PC-9 (cell line): ENCODE measurements at regions not wholly inside any gene's neighbourhood (a gene's known extent, or its start where the extent isn't known, plus 50 kb on each side); places are given as distances from the start of the nearest gene placed in this dataset.
"Not testable (repeated sequence)": the region's sequence is repeated elsewhere in the genome, so short reads cannot be mapped to it uniquely, and the experiment has no call there.

ENCODE experiments used
- BruUV-seq: library from RNA; stranded (reverse); fragments of 400-500 nt; replicated peaks from 2 replicates; lab custom pipeline; 2021; lab: Mats Ljungman, UMichigan
- CTCF ChIA-PET: fragments of 300-600 bp; sonication (Branson Sonifier 250); formaldehyde crosslinking; loops from one replicate; lab custom pipeline; 2022; ENCODE audit warnings: antibody characterized with exemption; lab: Charles Lee
- POLR2A ChIA-PET: fragments of 300-600 bp; sonication (Branson Sonifier 250); formaldehyde crosslinking; loops from one replicate; lab custom pipeline; 2022; ENCODE audit warnings: antibody characterized with exemption; ENCODE audit not compliant: unreplicated experiment; lab: Charles Lee
- DNase-seq, 2 experiments: peaks; one replicate each; pipeline versions ENCODE4 v3.0.0 to v3.0.0-alpha.2; 2015 to 2022; ENCODE audit warnings: mixed read lengths in 1 of 2
- H2AFZ ChIP-seq: fragments of 200-600 bp; sonication (generic); 2 replicates; pipeline ENCODE4 v1.8.1; 2017; ENCODE audit warnings: antibody characterized with exemption
- H3F3A ChIP-seq: fragments of 200-600 bp; sonication (generic); 2 replicates; pipeline ENCODE4 v1.8.1; 2017; ENCODE audit warnings: antibody characterized with exemption, mild to moderate bottlenecking, low read depth; ENCODE audit not compliant: insufficient read depth
- H3K27ac ChIP-seq: fragments of 200-600 bp; sonication (generic); 2 replicates; pipeline ENCODE4 v1.6.1; 2016; ENCODE audit warnings: mixed run types
- H3K27me3 ChIP-seq: fragments of 200-600 bp; sonication (generic); 2 replicates; pipeline ENCODE4 v1.6.1; 2016; ENCODE audit warnings: low read depth, mixed run types; ENCODE audit not compliant: insufficient read depth
- H3K36me3 ChIP-seq: fragments of 200-600 bp; sonication (generic); 2 replicates; pipeline ENCODE4 v1.6.1; 2016; ENCODE audit warnings: low read depth, mixed run types
- H3K4me1 ChIP-seq: fragments of 200-600 bp; sonication (generic); replicated peaks from 2 replicates; pipeline ENCODE4 v1.6.1; 2016; ENCODE audit warnings: mixed run types; ENCODE audit not compliant: insufficient read depth
- H3K4me2 ChIP-seq: fragments of 200-600 bp; sonication (generic); 2 replicates; pipeline ENCODE4 v1.6.1; 2017; ENCODE audit warnings: mixed run types
- H3K4me3 ChIP-seq: fragments of 200-600 bp; sonication (generic); 2 replicates; pipeline ENCODE4 v1.6.1; 2016; ENCODE audit warnings: mixed run types
- H3K79me2 ChIP-seq: fragments of 200-600 bp; sonication (generic); 2 replicates; pipeline ENCODE4 v1.6.1; 2017; ENCODE audit warnings: low read depth, mixed run types
- H3K9me2 ChIP-seq: fragments of 200-600 bp; sonication (generic); 2 replicates; pipeline ENCODE4 v1.8.1; 2017; ENCODE audit warnings: mild to moderate bottlenecking; ENCODE audit not compliant: insufficient read depth
- H3K9me3 ChIP-seq: fragments of 200-600 bp; sonication (generic); 2 replicates; pipeline ENCODE4 v1.8.1; 2016; ENCODE audit warnings: low read depth; ENCODE audit not compliant: insufficient read depth
- H4K20me1 ChIP-seq: fragments of 200-600 bp; sonication (generic); 2 replicates; pipeline ENCODE4 v1.8.1; 2017; ENCODE audit not compliant: insufficient read depth
- EZH2 ChIP-seq: fragments of 200-600 bp; sonication (generic); IDR thresholded peaks from 2 replicates; pipeline ENCODE4 v1.8.0; 2017; ENCODE audit warnings: antibody characterized with exemption, low read depth
- intact Hi-C: fragments of 100-400 bp; cut with micrococcal nuclease; formaldehyde crosslinking; loops from one replicate; pipeline ENCODE4 v1.10.0; 2022; ENCODE audit not compliant: unreplicated experiment
- TF ChIP-seq, protein P1 (sequence below): fragments of 200-600 bp; sonication (generic); conservative IDR thresholded peaks from 2 replicates; pipeline ENCODE4 v1.6.1; 2017; ENCODE audit warnings: mixed run types, antibody characterized with exemption, mild to moderate bottlenecking, moderate library complexity

DNA sequence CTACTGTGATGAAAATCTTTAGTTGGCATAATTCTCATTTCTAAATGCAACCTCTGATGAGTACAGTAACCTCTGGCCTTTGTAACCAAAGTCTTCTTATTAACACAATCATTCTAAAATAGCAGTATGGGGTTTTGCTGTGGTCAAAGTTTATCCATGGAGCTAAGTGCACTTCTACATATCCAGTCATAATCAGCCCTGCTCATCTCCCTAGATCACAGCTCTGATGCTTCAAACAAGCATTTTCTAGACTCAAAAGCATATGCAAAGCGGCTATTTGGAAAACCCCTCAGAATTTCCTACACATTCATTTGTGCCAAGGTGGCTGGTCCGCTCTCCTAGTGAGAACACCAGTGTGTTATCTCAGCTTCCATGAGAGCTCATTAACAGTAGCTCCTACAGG, 418.6 kb downstream of the MRPL39 start:
- H2AFZ ChIP-seq = no peak overlapping the region
- H4K20me1 ChIP-seq = no peaks in the 10 kb centered on the region
- no peaks in the 10 kb centered on the region for H3K9me2 ChIP-seq
- CTCF ChIA-PET = no interaction called here
- TF ChIP-seq, protein P1, sequence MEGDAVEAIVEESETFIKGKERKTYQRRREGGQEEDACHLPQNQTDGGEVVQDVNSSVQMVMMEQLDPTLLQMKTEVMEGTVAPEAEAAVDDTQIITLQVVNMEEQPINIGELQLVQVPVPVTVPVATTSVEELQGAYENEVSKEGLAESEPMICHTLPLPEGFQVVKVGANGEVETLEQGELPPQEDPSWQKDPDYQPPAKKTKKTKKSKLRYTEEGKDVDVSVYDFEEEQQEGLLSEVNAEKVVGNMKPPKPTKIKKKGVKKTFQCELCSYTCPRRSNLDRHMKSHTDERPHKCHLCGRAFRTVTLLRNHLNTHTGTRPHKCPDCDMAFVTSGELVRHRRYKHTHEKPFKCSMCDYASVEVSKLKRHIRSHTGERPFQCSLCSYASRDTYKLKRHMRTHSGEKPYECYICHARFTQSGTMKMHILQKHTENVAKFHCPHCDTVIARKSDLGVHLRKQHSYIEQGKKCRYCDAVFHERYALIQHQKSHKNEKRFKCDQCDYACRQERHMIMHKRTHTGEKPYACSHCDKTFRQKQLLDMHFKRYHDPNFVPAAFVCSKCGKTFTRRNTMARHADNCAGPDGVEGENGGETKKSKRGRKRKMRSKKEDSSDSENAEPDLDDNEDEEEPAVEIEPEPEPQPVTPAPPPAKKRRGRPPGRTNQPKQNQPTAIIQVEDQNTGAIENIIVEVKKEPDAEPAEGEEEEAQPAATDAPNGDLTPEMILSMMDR = no peak
- TF ChIP-seq EZH2 = no peak
- BruUV-seq = no TSS peak
- no peak overlapping the region for H3K27ac ChIP-seq
- POLR2A ChIA-PET = no interaction called here
- no peaks in the 10 kb centered on the region for H3K27me3 ChIP-seq
- no peak overlapping the region for H3K4me3 ChIP-seq
- H3K9me3 ChIP-seq = no peaks in the 10 kb centered on the region
- no peaks in the 10 kb centered on the region for H3K4me1 ChIP-seq
- no peaks in the 10 kb centered on the region for H3F3A ChIP-seq
- H3K79me2 ChIP-seq = no peaks in the 10 kb centered on the region
- DNase-seq = no peak
- H3K4me2 ChIP-seq = no peak overlapping the region
- H3K36me3 ChIP-seq = no peaks in the 10 kb centered on the region
- intact Hi-C loops = no loop called here

DNA sequence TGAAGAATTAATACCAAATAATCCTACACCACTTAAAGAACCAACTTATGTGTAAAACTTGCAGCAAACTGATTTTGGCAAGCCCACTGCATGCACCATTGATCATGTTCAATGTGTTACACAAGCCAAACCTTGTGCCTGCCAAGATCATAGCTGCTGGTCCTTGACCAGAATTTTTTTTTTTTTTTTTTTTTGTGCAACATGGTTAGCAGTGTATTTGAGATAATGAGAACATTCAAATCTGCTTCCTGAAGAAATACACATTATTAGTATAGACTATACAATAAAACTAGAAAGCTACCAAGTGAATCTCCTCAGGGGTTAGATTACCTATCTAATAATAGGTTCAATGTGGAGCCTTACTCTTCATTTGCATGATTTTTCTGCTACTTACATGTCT, 421.0 kb downstream of the MRPL39 start:
- H3K4me2 ChIP-seq = no peak overlapping the region
- TF ChIP-seq, protein P1 = no peak
- no peak for TF ChIP-seq EZH2
- H3K36me3 ChIP-seq = no peaks in the 10 kb centered on the region
- no peaks in the 10 kb centered on the region for H3K79me2 ChIP-seq
- H3K4me3 ChIP-seq = no peak overlapping the region
- no peaks in the 10 kb centered on the region for H4K20me1 ChIP-seq
- H3K9me3 ChIP-seq = no peaks in the 10 kb centered on the region
- intact Hi-C loops = no loop called here
- H3K27me3 ChIP-seq = no peaks in the 10 kb centered on the region
- no TSS peak for BruUV-seq
- H3K9me2 ChIP-seq = no peaks in the 10 kb centered on the region
- no peaks in the 10 kb centered on the region for H3K4me1 ChIP-seq
- no peak overlapping the region for H2AFZ ChIP-seq
- CTCF ChIA-PET = no interaction called here
- no peaks in the 10 kb centered on the region for H3F3A ChIP-seq
- no peak overlapping the region for H3K27ac ChIP-seq
- POLR2A ChIA-PET = no interaction called here
- no peak for DNase-seq

DNA sequence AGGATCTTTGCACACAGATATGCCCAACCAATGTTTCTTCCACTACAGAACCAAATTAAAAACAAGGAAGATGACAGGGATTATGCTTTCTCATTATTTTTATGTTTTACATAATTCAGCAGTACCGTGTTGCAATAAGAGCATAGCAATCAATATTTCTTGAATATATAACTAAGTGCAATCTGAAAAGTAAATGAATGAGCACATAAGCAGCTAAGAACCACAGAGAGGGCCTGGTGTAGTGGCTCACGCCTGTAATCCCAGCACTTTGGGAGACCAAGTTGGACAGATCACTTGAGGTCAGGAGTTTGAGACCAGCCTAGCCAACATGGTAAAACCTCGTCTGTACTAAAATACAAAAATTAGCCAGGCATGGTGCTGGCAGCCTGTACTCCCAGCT, 423.7 kb downstream of the MRPL39 start:
- no peaks in the 10 kb centered on the region for H3K9me2 ChIP-seq
- H3K27ac ChIP-seq = no peak overlapping the region
- H3K79me2 ChIP-seq = no peaks in the 10 kb centered on the region
- TF ChIP-seq, protein P1 = no peak
- TF ChIP-seq EZH2 = no peak
- H3K9me3 ChIP-seq = no peaks in the 10 kb centered on the region
- H2AFZ ChIP-seq = no peak overlapping the region
- H3K4me1 ChIP-seq = no peaks in the 10 kb centered on the region
- H3K4me2 ChIP-seq = no peak overlapping the region
- H4K20me1 ChIP-seq = no peaks in the 10 kb centered on the region
- ChIA-PET POLR2A (no interaction called here), CTCF (no interaction called here)
- no peaks in the 10 kb centered on the region for H3F3A ChIP-seq
- intact Hi-C loops = no loop called here
- H3K27me3 ChIP-seq = no peaks in the 10 kb centered on the region
- H3K36me3 ChIP-seq = no peaks in the 10 kb centered on the region
- no TSS peak for BruUV-seq
- no peak overlapping the region for H3K4me3 ChIP-seq
- no peak for DNase-seq

DNA sequence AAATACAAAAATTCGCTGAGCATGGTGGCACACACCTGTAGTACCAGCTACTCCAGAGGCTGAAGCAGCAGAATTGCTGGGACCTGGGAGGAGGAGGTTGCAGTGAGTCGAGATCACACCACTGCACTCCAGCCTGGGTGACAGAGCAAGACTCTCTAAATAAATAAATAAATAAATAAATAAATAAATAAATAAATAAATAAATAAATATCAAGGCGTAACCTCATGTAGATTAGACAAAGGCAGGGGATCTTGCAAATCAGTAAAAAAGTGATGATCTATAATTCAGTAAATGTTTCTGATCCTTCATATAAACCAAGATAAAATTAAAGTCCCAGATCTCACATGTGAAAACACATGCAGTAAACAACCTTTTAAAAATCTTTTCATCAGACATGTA, 425.6 kb downstream of the MRPL39 start:
- intact Hi-C loops, H2AFZ ChIP-seq, H3K36me3 ChIP-seq, POLR2A ChIA-PET, H3K9me3 ChIP-seq, H3K4me2 ChIP-seq, H3K4me3 ChIP-seq, BruUV-seq, H3K4me1 ChIP-seq, DNase-seq, CTCF ChIA-PET, H3K79me2 ChIP-seq, H4K20me1 ChIP-seq, H3K27me3 ChIP-seq, H3K27ac ChIP-seq, H3K9me2 ChIP-seq, H3F3A ChIP-seq: not testable (repeated sequence)
